HG03103 (cell line): ENCODE measurements at regions not wholly inside any gene's neighbourhood (a gene's known extent, or its start where the extent isn't known, plus 50 kb on each side); places are given as distances from the start of the nearest gene placed in this dataset.
A peak's percentile ranks its signal among the peaks of the same experiment; 100 is the strongest.
"Not testable (repeated sequence)": the region's sequence is repeated elsewhere in the genome, so short reads cannot be mapped to it uniquely, and the experiment has no call there.

Source experiments
- ATAC-seq: cut with Tn5 transposase; IDR thresholded peaks from one replicate; pipeline ENCODE4 v1.9.1; 2021; ENCODE audit warnings: low read depth; ENCODE audit not compliant: unreplicated experiment

- ATAC-seq = peak; percentile 77
Measured at GRCh38 chr6:144469144-144469575, 184.0 kb downstream of the UTRN start.

- not testable (repeated sequence) for ATAC-seq
Measured at GRCh38 chr6:144470201-144470600, 185.1 kb downstream of the UTRN start.

- ATAC-seq = no peak
Measured at GRCh38 chr6:144471986-144472385, 186.9 kb downstream of the UTRN start.

- ATAC-seq = no peak
Measured at GRCh38 chr6:144474290-144474689, 189.2 kb downstream of the UTRN start.

GRCh38 chr6:144474904-144475303 lies 189.8 kb downstream of the UTRN start:
- ATAC-seq = no peak

GRCh38 chr6:144475411-144475810 lies 190.3 kb downstream of the UTRN start:
- ATAC-seq = no peak

GRCh38 chr6:144476286-144476685 lies 191.2 kb downstream of the UTRN start:
- ATAC-seq = no peak

GRCh38 chr6:144477396-144477795 lies 192.3 kb downstream of the UTRN start:
- no peak for ATAC-seq

- no peak for ATAC-seq
Measured at GRCh38 chr6:144477856-144478255, 192.7 kb downstream of the UTRN start.

GRCh38 chr6:144478483-144478882 lies 193.3 kb downstream of the UTRN start:
- no peak for ATAC-seq

GRCh38 chr6:144479991-144480390 lies 194.9 kb downstream of the UTRN start:
- no peak for ATAC-seq

GRCh38 chr6:144480473-144480872 lies 195.3 kb downstream of the UTRN start:
- ATAC-seq = no peak

- no peak for ATAC-seq
Measured at GRCh38 chr6:144481527-144481926, 196.4 kb downstream of the UTRN start.

GRCh38 chr6:144482142-144482541 lies 197.0 kb downstream of the UTRN start:
- ATAC-seq = peak; percentile 68

GRCh38 chr6:144485531-144485930 lies 200.4 kb downstream of the UTRN start:
- no peak for ATAC-seq

GRCh38 chr6:144488590-144488989 lies 203.5 kb downstream of the UTRN start:
- no peak for ATAC-seq

- ATAC-seq = no peak
Measured at GRCh38 chr6:144493035-144493910, 208.1 kb downstream of the UTRN start.

GRCh38 chr6:144495076-144495475 lies 209.9 kb downstream of the UTRN start:
- not testable (repeated sequence) for ATAC-seq

GRCh38 chr6:144497650-144498049 lies 212.5 kb downstream of the UTRN start:
- ATAC-seq = no peak

- no peak for ATAC-seq
Measured at GRCh38 chr6:144500892-144501291, 215.8 kb downstream of the UTRN start.

- ATAC-seq = not testable (repeated sequence)
Measured at GRCh38 chr6:144505214-144505613, 220.1 kb downstream of the UTRN start.

GRCh38 chr6:144506051-144506450 lies 220.9 kb downstream of the UTRN start:
- not testable (repeated sequence) for ATAC-seq
